K562 (cell line): ENCODE measurements at regions not wholly inside any gene's neighbourhood (a gene's known extent, or its start where the extent isn't known, plus 50 kb on each side); places are given as distances from the start of the nearest gene placed in this dataset.

Experiments
- ARHGAP35 ChIP-seq: fragments of 450-650 bp; IDR thresholded peaks from 2 replicates; pipeline ENCODE4 v1.6.1; 2018; ENCODE audit not compliant: partially characterized antibody
- BRD4 ChIP-seq: fragments of 200-600 bp; sonication (generic); IDR thresholded peaks from 2 replicates; pipeline ENCODE4 v1.6.1; 2017; ENCODE audit warnings: inconsistent platforms
- CCNT2 ChIP-seq: IDR thresholded peaks from 2 replicates; pipeline ENCODE4 v1.6.1; 2011; ENCODE audit warnings: borderline replicate concordance, low read depth, mild to moderate bottlenecking, moderate library complexity, mixed read lengths, low read length; ENCODE audit not compliant: insufficient read length; ENCODE audit errors: extremely low read depth
- CEBPG ChIP-seq, 3 experiments: fragments of 200-800 bp in 1 of 3; sonication (Bioruptor generic) in 1 of 3; sonication (generic) in 1 of 3; formaldehyde crosslinking in 1 of 3; IDR thresholded peaks in 2 of 3; conservative IDR thresholded peaks in 1 of 3; 2 replicates each; pipeline versions ENCODE4 v1.6.1 to v1.8.0; 2016 to 2022; ENCODE audit warnings: missing compliant biosample characterization in 2 of 3, missing genetic modification characterization in 2 of 3, mild to moderate bottlenecking in 1 of 3, missing genetic modification reagents in 1 of 3
- CTBP1 ChIP-seq: fragments of 450-650 bp; IDR thresholded peaks from 2 replicates; pipeline ENCODE4 v1.6.1; 2016; ENCODE audit warnings: borderline replicate concordance
- EP300 ChIP-seq: IDR thresholded peaks from 2 replicates; pipeline ENCODE4 v1.6.1; 2012; ENCODE audit warnings: low read length, improper control_type of control experiment
- FIP1L1 ChIP-seq: fragments of 200-400 bp; formaldehyde crosslinking; IDR thresholded peaks from 2 replicates; pipeline ENCODE4 v1.6.1; 2018; ENCODE audit warnings: mild to moderate bottlenecking, low read depth, low read length; ENCODE audit not compliant: poor library complexity, severe bottlenecking
- GATA2 ChIP-seq: sonication (generic); formaldehyde crosslinking; IDR thresholded peaks from 2 replicates; pipeline ENCODE4 v1.4.0; 2020; ENCODE audit warnings: mild to moderate bottlenecking, missing genetic modification reagents
- HMBOX1 ChIP-seq: sonication (generic); IDR thresholded peaks from 2 replicates; pipeline ENCODE4 v1.6.1; 2016
- KAT8 ChIP-seq: fragments of 450-650 bp; IDR thresholded peaks from 2 replicates; pipeline ENCODE4 v1.6.1; 2016; ENCODE audit warnings: low read depth, mild to moderate bottlenecking
- KLF16 ChIP-seq: IDR thresholded peaks from 2 replicates; pipeline ENCODE4 v1.6.1; 2016; ENCODE audit warnings: antibody characterized with exemption
- NFE2L1 ChIP-seq: fragments of 450-650 bp; IDR thresholded peaks from 2 replicates; pipeline ENCODE4 v1.6.1; 2016; ENCODE audit warnings: missing genetic modification characterization, low read depth, mild to moderate bottlenecking, missing compliant biosample characterization, moderate library complexity, borderline replicate concordance
- POU5F1 ChIP-seq: fragments of 150-350 bp; IDR thresholded peaks from 2 replicates; pipeline ENCODE4 v1.6.1; 2014; ENCODE audit warnings: borderline replicate concordance, low read length, low read depth, mild to moderate bottlenecking; ENCODE audit not compliant: partially characterized antibody
- TBL1XR1 ChIP-seq, 2 experiments: IDR thresholded peaks; 2 replicates each; pipeline ENCODE4 v1.6.1; 2012; ENCODE audit warnings: improper control_type of control experiment in 2 of 2, low read length in 2 of 2, mild to moderate bottlenecking in 1 of 2
- TRIM25 ChIP-seq: fragments of 450-650 bp; IDR thresholded peaks from 2 replicates; pipeline ENCODE4 v1.7.0; 2016; ENCODE audit warnings: borderline replicate concordance
- TRIM28 ChIP-seq: fragments of 450-650 bp; IDR thresholded peaks from 2 replicates; pipeline ENCODE4 v1.6.1; 2017
- VEZF1 ChIP-seq: fragments of 200-800 bp; sonication (Bioruptor generic); IDR thresholded peaks from 2 replicates; pipeline ENCODE4 v1.6.1; 2017; ENCODE audit warnings: missing genetic modification characterization, missing compliant biosample characterization
- ZBTB5 ChIP-seq: fragments of 450-650 bp; IDR thresholded peaks from 2 replicates; pipeline ENCODE4 v1.6.1; 2017; ENCODE audit warnings: antibody characterized with exemption
- ZNF165 ChIP-seq: fragments of 250-450 bp; sonication (Bioruptor Pico); IDR thresholded peaks from 2 replicates; pipeline ENCODE4 v1.4.0; 2020; ENCODE audit warnings: borderline replicate concordance
- ZNF280A ChIP-seq: fragments of 450-650 bp; IDR thresholded peaks from 2 replicates; pipeline ENCODE4 v1.6.1; 2018; ENCODE audit warnings: mild to moderate bottlenecking, low read depth; ENCODE audit not compliant: partially characterized antibody
- ZNF830 ChIP-seq: fragments of 250-450 bp; sonication (Bioruptor Pico); IDR thresholded peaks from 2 replicates; pipeline ENCODE4 v1.5.0; 2021; ENCODE audit warnings: mild to moderate bottlenecking

GRCh38 chr6:88246654-88247053, 80.5 kb upstream of the CNR1 start (continued):
- no peak for TF ChIP-seq ZBTB5
- TF ChIP-seq TRIM28: no peak
- peak; percentile 37 for TF ChIP-seq CCNT2
- TF ChIP-seq KAT8: no peak
- TF ChIP-seq BRD4: no peak
- TF ChIP-seq HMBOX1: peak; percentile 44; the same call in 1 of the 2 replicates
- peak; percentile 78 for TF ChIP-seq EP300
- peak; percentile 53; the same call in 1 of the 2 replicates for TF ChIP-seq CTBP1
- TF ChIP-seq ZNF280A: no peak
- TF ChIP-seq KLF16: 0 out of 2 replicates have a peak, but pooled peaks have one; percentile 60
- no peak for TF ChIP-seq ZNF165 (CRISPR knock-in tag)
- TF ChIP-seq FIP1L1: no peak
- TF ChIP-seq GATA2 (CRISPR knock-in tag): peak; percentile 74; the same call in 1 of the 2 replicates
- no peak for TF ChIP-seq ZNF830
- no peak for TF ChIP-seq POU5F1
- TF ChIP-seq TBL1XR1 (IDR thresholded peaks at IDR 0.05; ENCODE audit: low read length in 2 of 2): 0 out of 4 replicates have a peak, but pooled peaks of 1 of the 2 experiments have one; percentile 49
- TF ChIP-seq ARHGAP35: no peak
- TF ChIP-seq TRIM25: no peak
- peak; percentile 20; the same call in 1 of the 2 replicates for TF ChIP-seq NFE2L1 (tag)
- peak; percentile 41; the same call in 1 of the 2 replicates for TF ChIP-seq VEZF1 (CRISPR knock-in tag)
- TF ChIP-seq CEBPG (CRISPR knock-in tag; IDR thresholded peaks at IDR 0.05): no peak
- TF ChIP-seq CEBPG (tag; conservative IDR thresholded peaks at IDR 0.05 in 1 of 2, IDR thresholded peaks at IDR 0.05 in 1 of 2): no peak
